C4-2B (cell line): ENCODE measurements at regions not wholly inside any gene's neighbourhood (a gene's known extent, or its start where the extent isn't known, plus 50 kb on each side); places are given as distances from the start of the nearest gene placed in this dataset.

Source experiments
- H3K27ac ChIP-seq: fragments of 450-650 bp; 2 replicates; pipeline ENCODE4 v1.5.1; 2017
- CTCF ChIP-seq: fragments of 450-650 bp; conservative IDR thresholded peaks from 2 replicates; pipeline ENCODE4 v1.5.1; 2017; ENCODE audit warnings: mild to moderate bottlenecking
- ZFX ChIP-seq: fragments of 450-650 bp; IDR thresholded peaks from 2 replicates; pipeline ENCODE4 v1.6.1; 2017

- TF ChIP-seq CTCF (no peak), ZFX (no peak)
- H3K27ac ChIP-seq, result no peak overlapping the region
Observed at GRCh38 chr13:57857945-57858344, 226.4 kb downstream of the PCDH17 start.

- no peak for TF ChIP-seq CTCF
- TF ChIP-seq ZFX, result no peak
- H3K27ac ChIP-seq, result no peak overlapping the region
Observed at GRCh38 chr13:57858376-57858775, 226.8 kb downstream of the PCDH17 start.

DNA sequence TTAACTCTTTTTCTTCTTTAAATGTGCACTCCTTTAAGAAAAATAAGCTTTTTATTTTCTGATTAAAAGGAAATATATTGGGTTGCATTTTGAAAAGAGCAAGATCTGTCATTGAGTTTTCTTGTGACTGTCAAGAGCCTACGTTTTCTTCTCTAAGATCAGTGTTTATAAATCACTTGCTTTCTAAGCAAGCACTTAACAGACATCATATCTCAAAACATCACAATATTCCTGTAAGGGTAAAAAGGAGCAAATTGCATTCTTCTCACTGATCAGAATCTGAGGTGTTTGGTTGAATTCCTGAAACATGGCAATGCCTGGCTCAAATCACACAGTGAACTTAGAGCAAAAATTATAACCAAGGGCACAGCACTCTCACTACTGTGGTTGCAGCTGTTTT is 231.3 kb downstream of the PCDH17 start:
- H3K27ac ChIP-seq, result no peak overlapping the region
- TF ChIP-seq CTCF (no peak), ZFX (no peak)

DNA sequence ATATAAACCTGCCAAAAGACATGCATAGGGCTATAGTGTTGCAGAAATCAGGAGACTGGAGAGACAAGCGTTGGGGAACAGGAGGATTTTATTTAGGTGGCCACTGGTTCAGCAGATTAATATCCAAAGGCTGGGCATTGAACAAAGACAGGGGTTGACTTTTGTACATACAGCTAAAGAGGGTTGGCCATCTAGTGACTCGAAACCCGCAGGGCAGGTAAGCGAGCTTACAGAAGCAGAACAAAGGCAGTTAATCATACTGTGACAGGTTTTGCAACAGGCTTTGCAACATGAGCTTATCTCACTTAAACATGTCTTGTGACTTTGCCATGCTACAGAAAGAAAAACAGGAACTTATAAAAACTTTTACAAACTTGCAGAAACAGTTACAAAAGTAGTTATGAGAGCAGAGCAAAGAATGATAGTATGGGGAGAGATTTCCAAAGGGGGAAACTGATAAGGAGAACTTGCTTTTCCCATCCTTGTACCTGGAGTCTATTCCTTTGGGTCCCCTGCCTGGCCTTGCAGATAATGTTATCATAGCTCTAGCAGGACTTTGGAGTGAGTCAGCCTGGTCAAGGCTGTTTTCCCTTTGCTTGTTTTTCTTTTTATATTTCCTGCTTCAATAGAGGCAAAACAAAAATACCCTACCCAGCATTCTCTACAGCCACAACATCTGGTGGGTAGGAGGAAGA is 234.2 kb downstream of the PCDH17 start:
- H3K27ac ChIP-seq, result no peak overlapping the region
- TF ChIP-seq CTCF (no peak), ZFX (no peak)

- TF ChIP-seq ZFX (no peak), CTCF (no peak)
Observed at GRCh38 chr13:57874530-57874929, 243.0 kb downstream of the PCDH17 start.

DNA sequence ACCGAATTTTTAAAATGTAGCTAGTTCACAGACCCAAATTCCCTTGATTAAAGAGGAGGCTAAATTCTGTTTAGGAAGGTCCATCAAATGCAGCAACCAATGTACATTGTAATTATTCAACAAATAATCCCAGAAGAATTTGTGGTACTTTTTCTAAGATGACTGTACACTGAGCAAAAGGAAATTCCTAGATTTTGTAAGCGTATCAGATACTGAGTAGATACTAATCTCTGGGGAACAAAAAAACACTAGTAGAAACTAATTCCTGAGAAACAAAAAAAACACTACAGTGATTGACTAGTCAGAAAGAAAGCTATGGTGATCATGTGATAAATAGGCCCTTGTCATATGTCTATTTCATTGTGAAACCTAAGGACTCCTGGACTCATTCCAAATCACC is 246.1 kb downstream of the PCDH17 start:
- H3K27ac ChIP-seq, result no peak overlapping the region
- no peak for TF ChIP-seq ZFX
- no peak for TF ChIP-seq CTCF

More at GRCh38 chr13:57874530-57874929, 243.0 kb downstream of the PCDH17 start:
- H3K27ac ChIP-seq, result no peak overlapping the region

GRCh38 chr13:57878291-57878690 is 246.7 kb downstream of the PCDH17 start:
- no peak overlapping the region for H3K27ac ChIP-seq
- no peak for TF ChIP-seq CTCF
- no peak for TF ChIP-seq ZFX
